ENCODE measurements at regions not wholly inside any gene's neighbourhood (a gene's known extent, or its start where the extent isn't known, plus 50 kb on each side); places are given as distances from the start of the nearest gene placed in this dataset.

DNA sequence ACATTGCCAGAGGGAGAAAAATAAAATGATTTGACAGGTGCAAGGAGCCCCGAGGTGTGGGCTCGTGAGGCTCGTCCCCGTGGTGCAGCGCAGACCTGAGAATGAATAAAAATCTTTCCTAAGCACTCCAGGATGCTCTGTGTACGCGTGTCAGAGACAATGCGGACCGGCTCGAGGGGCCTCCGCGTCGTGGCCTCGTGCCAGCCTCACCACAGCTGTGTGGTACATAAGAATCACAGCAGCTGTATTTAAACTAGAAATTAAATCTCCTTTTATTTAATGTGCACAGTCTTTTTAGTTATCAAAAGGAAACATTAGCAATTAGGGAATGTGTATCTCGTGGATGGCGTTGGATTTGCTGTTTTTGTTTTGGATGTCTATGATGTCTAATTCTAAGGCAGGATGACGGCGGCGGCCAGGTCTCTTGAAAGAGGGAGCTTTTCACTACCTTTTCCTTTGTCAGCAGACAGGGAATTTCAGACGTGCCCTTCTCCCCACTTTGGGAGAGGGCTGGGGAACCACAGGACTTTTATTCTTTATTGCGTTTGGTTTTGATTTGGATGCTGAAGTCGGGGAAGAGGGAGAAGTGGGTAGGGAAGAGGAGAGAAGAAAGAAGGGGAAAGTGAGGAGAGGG, 365.3 kb upstream of the SHH start:
- CTCF ChIA-PET = no interaction called here
- H3K36me3 Mint-ChIP-seq (ENCODE audit: low read depth) = no peaks in the 10 kb centered on the region
- H3K9me3 Mint-ChIP-seq (ENCODE audit: low read depth) = no peaks in the 10 kb centered on the region
- H3K27me3 Mint-ChIP-seq = peaks cover 4% of the 10 kb centered on the region
- H3K4me1 Mint-ChIP-seq = no peaks in the 10 kb centered on the region
- POLR2A ChIA-PET = no interaction called here
- no peak for DNase-seq
- no peak for ATAC-seq
- intact Hi-C loops (cut with DNase I, micrococcal nuclease) = no loop called here
- H3K27ac Mint-ChIP-seq = no peak overlapping the region
- no peak overlapping the region for H3K4me3 Mint-ChIP-seq

DNA sequence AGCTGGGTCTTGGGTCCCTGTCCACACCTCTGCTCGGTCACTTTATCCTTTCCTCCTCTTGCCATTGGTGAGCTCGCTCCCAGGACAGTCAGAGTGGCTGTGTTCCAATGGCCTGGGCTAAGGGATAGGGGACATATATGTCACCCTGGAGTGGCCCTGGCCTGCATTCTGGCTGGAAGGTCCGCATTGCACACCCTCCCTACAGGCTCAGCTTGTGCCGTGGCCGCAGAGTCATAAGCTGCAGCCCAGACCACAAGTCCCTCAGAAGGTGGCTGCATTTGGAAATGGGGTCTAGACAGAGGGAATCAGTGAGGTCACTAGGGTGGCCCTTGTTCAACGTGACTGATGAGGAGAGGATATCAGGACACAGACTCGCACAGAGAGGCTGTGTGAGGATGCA, 363.8 kb upstream of the SHH start:
- H3K27me3 Mint-ChIP-seq = peaks cover 2% of the 10 kb centered on the region
- intact Hi-C loops (cut with DNase I, micrococcal nuclease) = no loop called here
- no peak overlapping the region for H3K4me3 Mint-ChIP-seq
- ATAC-seq (no peak), DNase-seq (no peak)
- CTCF ChIA-PET = no interaction called here
- H3K27ac Mint-ChIP-seq = no peak overlapping the region
- no peaks in the 10 kb centered on the region for H3K4me1 Mint-ChIP-seq
- POLR2A ChIA-PET = no interaction called here
- no peaks in the 10 kb centered on the region for H3K9me3 Mint-ChIP-seq (ENCODE audit: low read depth)
- no peaks in the 10 kb centered on the region for H3K36me3 Mint-ChIP-seq (ENCODE audit: low read depth)

DNA sequence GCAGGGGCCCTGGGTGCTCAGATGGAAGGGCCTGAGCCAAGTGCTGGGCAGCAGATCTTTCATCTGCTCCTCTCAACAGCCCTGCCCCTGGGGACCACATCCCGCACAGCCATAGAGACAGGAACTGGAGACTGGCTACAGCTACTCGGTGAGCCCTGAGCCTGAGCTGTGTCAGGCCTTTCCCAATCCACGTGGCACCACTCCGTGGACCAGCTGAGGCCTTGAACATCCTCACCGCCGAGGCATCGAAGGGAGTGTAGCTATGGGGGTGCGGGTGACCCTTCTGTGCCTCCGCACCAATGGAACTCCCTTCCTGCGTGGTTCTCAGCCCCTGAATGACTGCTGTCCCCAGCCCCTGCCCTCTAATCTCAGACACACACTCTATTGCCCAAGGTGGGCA, 362.7 kb upstream of the SHH start:
- ChIA-PET POLR2A (no interaction called here), CTCF (no interaction called here)
- Mint-ChIP-seq H3K36me3 (ENCODE audit: low read depth) (no peaks in the 10 kb centered on the region), H3K9me3 (ENCODE audit: low read depth) (no peaks in the 10 kb centered on the region), H3K4me1 (no peaks in the 10 kb centered on the region), H3K4me3 (no peak overlapping the region), H3K27me3 (peaks cover 2% of the 10 kb centered on the region), H3K27ac (no peak overlapping the region)
- intact Hi-C loops (cut with DNase I, micrococcal nuclease) = no loop called here
- ATAC-seq (no peak), DNase-seq (no peak)

DNA sequence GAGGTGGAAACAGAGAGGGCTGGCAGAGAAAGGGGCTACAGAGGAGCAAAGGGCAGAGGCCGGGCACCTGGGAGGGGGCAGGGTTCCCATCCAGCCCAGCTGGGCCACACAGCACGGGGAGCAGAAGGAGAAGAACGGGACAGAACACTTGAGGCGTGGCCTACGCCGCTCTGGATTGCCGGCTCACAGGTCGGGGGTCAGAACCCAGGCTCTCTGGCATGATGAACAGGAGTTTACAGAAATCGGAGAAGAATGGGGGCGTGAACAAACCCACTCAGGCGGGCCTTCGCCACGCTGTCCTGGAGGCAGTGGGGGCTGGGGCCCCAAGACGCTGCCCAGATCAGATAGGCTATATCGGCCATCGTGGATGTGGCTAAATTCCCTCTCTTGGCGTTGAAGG, 362.2 kb upstream of the SHH start:
- no peaks in the 10 kb centered on the region for H3K9me3 Mint-ChIP-seq (ENCODE audit: low read depth)
- no peak for DNase-seq
- H3K27ac Mint-ChIP-seq = no peak overlapping the region
- intact Hi-C loops (cut with DNase I, micrococcal nuclease) = no loop called here
- ChIA-PET POLR2A (no interaction called here), CTCF (no interaction called here)
- no peaks in the 10 kb centered on the region for H3K36me3 Mint-ChIP-seq (ENCODE audit: low read depth)
- peaks cover 2% of the 10 kb centered on the region for H3K27me3 Mint-ChIP-seq
- H3K4me1 Mint-ChIP-seq = no peaks in the 10 kb centered on the region
- no peak for ATAC-seq
- no peak overlapping the region for H3K4me3 Mint-ChIP-seq

DNA sequence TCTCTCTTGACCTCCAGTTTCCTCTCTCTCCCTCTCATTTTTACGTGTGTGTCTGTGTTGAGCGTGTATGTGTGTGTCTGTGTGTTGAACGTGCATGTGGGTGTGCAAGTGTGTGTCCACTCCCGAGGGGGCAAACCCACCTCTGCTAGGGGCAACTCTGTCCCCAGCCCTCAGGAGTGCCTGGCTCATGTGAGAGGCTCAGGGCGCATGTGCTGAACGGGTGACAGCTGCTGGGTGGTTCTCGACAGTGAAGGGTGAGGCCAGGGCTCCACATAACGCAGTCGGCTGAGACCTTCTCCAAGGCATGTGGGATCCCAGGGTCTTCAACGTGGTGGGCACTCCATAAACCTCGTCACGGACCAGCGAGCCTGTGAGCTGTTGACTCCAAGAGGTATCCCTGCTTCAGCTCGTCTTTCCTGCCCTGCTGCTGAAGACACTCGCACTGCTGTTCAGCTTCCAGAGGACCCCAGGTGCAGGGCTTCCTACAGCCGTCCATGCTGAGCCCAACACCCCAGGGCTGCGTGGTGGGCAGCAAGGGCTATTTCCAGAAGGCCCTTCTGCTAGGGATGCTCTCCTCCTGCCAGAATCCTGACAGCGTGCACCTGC, 361.6 kb upstream of the SHH start:
- no peak overlapping the region for H3K27ac Mint-ChIP-seq
- H3K4me3 Mint-ChIP-seq = no peak overlapping the region
- H3K9me3 Mint-ChIP-seq (ENCODE audit: low read depth) = no peaks in the 10 kb centered on the region
- ChIA-PET POLR2A (no interaction called here), CTCF (no interaction called here)
- H3K27me3 Mint-ChIP-seq = peaks cover 2% of the 10 kb centered on the region
- DNase-seq (no peak), ATAC-seq (no peak)
- H3K36me3 Mint-ChIP-seq (ENCODE audit: low read depth) = no peaks in the 10 kb centered on the region
- intact Hi-C loops (cut with DNase I, micrococcal nuclease) = no loop called here
- H3K4me1 Mint-ChIP-seq = no peaks in the 10 kb centered on the region

DNA sequence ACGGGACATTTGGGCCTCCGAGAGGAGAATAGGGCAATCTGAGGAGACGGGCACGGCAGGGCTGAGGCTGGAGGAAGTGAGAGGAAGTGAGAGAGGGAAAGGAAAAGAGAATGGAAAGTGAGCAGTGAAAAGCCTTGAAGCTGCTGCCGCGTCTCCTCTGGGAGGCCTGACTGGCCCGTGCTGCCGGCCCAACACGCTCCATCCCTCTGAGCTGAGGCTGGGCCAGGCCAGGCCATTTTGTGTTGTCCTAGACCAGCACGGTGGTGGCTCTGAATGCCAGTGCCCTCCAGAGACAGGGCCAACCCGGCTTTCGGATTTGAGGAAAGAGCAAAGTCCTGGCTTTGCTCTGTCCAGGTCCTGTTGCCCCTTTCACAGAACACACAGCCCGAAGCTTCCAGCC, 361.1 kb upstream of the SHH start:
- no peaks in the 10 kb centered on the region for H3K9me3 Mint-ChIP-seq (ENCODE audit: low read depth)
- intact Hi-C loops (cut with DNase I, micrococcal nuclease) = no loop called here
- H3K27me3 Mint-ChIP-seq = peaks cover 2% of the 10 kb centered on the region
- no peaks in the 10 kb centered on the region for H3K4me1 Mint-ChIP-seq
- DNase-seq = no peak
- no peak overlapping the region for H3K27ac Mint-ChIP-seq
- no peaks in the 10 kb centered on the region for H3K36me3 Mint-ChIP-seq (ENCODE audit: low read depth)
- ChIA-PET CTCF (no interaction called here), POLR2A (no interaction called here)
- no peak for ATAC-seq
- no peak overlapping the region for H3K4me3 Mint-ChIP-seq

DNA sequence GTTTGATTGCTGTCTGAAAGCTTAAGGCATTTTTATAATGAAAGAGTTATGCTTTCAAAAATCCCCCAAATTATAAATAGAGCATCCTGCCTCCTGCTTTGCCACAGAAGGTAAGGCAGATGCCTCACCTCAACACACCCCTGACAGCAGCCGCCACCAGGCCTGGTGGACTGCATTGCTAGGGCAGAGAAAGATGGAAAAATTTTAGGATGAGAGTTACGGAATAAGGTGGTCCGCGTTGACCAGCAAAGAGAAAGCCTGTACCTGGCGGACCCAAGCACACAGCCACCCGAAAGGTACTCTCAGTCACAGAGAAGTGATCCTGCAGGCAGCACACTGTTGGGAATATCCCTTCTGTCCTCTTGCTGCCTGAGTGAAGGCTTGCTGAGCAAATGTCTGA, 360.4 kb upstream of the SHH start:
- Mint-ChIP-seq H3K27me3 (peaks cover 1% of the 10 kb centered on the region), H3K27ac (no peak overlapping the region)

DNA sequence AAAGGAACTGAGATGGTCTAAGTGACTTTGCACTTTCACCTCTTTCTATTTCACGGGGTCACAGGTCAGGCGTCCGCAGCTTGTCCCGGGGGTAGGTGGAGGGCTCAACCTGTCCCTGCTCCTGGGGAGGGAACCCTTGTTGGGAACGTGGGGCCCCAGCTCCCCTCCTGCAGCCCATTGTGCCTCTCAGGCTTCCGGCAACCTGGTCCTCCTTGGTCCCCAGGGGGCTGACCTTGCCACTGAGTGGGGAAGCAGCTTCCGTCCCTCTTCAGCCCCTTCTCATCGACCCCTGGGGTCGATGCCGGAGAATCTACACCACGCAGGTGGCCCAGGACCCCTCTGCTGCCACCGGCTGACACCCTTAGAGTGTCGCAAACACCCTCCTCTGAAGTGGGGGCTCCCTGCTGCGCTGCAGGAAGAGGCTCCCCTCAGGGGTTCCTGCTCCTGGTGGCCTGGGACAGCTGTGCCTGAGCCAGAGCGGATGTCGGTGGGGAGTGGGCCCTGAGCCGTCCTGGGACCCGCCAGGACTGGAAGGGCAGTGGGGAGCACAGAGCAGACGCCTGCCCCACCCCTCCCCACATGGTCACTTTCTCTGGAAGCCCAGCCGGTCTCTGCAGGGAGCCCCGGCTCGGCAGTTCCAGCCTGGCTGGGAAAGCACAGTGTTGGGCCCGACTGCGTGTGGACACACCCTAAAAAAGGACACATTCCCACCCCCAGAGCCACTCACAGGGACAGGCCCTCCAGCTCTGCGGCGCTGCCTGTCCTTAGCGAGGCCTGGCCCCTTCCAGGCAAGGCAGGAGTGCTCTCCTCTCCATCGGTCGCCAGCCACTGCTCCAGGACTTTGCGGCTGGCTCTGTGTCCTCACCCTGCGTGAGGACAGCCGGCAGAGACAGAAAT, 357.5 kb upstream of the SHH start:
- CTCF ChIA-PET = no interaction called here
- Mint-ChIP-seq H3K27ac (no peak overlapping the region), H3K9me3 (ENCODE audit: low read depth) (no peaks in the 10 kb centered on the region), H3K4me3 (no peak overlapping the region), H3K27me3 (peaks cover 4% of the 10 kb centered on the region), H3K36me3 (ENCODE audit: low read depth) (no peaks in the 10 kb centered on the region), H3K4me1 (no peaks in the 10 kb centered on the region)
- ATAC-seq (no peak), DNase-seq (no peak)
- intact Hi-C loops (cut with DNase I, micrococcal nuclease) = no loop called here
- POLR2A ChIA-PET = interaction anchor here (0.7 kb wide), 1 partner anchor 14 kb away, joined by 4 read pairs; no protein-coding TSS in a partner anchor

More for the DNA sequence above, 360.4 kb upstream of the SHH start:
- DNase-seq (no peak), ATAC-seq (no peak)
- Mint-ChIP-seq H3K4me3 (no peak overlapping the region), H3K4me1 (no peaks in the 10 kb centered on the region), H3K9me3 (ENCODE audit: low read depth) (no peaks in the 10 kb centered on the region), H3K36me3 (ENCODE audit: low read depth) (no peaks in the 10 kb centered on the region)
- ChIA-PET CTCF (no interaction called here), POLR2A (no interaction called here)
- intact Hi-C loops (cut with DNase I, micrococcal nuclease) = no loop called here

DNA sequence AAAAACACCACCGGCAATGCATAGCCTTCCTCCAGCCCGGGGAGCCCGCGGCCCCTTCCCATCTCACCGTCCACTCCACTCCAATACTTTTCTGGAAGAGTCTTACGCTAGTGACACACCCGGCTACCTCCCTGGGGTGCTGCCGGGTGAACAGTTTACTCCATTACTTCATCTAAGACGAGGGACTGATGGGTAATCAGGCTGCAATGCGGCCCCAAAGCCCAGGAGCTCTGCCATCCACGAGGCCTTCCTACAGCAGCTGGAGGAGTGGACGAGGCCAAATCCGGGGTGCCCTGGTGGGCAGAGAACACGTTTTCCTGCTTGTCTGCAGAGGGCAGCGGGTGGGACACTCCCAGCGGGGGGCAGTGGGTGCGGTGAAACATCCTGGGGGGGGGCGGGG, 356.2 kb upstream of the SHH start:
- ATAC-seq = no peak
- intact Hi-C loops (cut with DNase I, micrococcal nuclease) = no loop called here
- peaks cover 4% of the 10 kb centered on the region for H3K27me3 Mint-ChIP-seq
- CTCF ChIA-PET = interaction anchor here (1.5 kb wide), 1 partner anchor 12 kb away, joined by 6 read pairs; no protein-coding TSS in a partner anchor
- no peaks in the 10 kb centered on the region for H3K4me1 Mint-ChIP-seq
- DNase-seq = no peak
- H3K36me3 Mint-ChIP-seq (ENCODE audit: low read depth) = no peaks in the 10 kb centered on the region
- no peak overlapping the region for H3K27ac Mint-ChIP-seq
- POLR2A ChIA-PET = no interaction called here
- no peak overlapping the region for H3K4me3 Mint-ChIP-seq
- no peaks in the 10 kb centered on the region for H3K9me3 Mint-ChIP-seq (ENCODE audit: low read depth)

DNA sequence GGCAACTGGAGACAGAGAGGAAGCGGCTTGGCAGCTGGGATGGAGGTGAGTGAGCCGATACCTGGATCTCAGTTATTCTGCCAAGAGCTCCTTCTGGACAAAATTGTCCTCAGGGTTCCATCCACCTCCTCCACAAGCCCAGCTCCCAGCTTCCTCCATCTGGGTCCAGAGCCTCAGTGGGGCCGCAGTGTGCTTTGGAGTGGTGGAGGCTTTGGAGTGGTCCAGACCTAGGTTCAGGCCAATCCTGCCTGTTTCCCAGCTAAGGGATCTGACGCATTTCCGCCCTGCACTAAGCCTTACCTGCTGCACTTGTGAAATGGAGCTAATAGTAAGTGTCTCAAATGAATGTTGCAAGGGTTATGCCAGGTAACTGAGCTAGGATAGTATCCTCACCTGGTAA, 355.7 kb upstream of the SHH start:
- no peak overlapping the region for H3K27ac Mint-ChIP-seq
- ATAC-seq (no peak), DNase-seq (no peak)
- no peaks in the 10 kb centered on the region for H3K9me3 Mint-ChIP-seq (ENCODE audit: low read depth)
- CTCF ChIA-PET = interaction anchor here (1.5 kb wide), 1 partner anchor 12 kb away, joined by 6 read pairs; no protein-coding TSS in a partner anchor
- peaks cover 4% of the 10 kb centered on the region for H3K27me3 Mint-ChIP-seq
- no peaks in the 10 kb centered on the region for H3K36me3 Mint-ChIP-seq (ENCODE audit: low read depth)
- H3K4me1 Mint-ChIP-seq = no peaks in the 10 kb centered on the region
- intact Hi-C loops (cut with DNase I, micrococcal nuclease) = no loop called here
- H3K4me3 Mint-ChIP-seq = no peak overlapping the region
- POLR2A ChIA-PET = no interaction called here

DNA sequence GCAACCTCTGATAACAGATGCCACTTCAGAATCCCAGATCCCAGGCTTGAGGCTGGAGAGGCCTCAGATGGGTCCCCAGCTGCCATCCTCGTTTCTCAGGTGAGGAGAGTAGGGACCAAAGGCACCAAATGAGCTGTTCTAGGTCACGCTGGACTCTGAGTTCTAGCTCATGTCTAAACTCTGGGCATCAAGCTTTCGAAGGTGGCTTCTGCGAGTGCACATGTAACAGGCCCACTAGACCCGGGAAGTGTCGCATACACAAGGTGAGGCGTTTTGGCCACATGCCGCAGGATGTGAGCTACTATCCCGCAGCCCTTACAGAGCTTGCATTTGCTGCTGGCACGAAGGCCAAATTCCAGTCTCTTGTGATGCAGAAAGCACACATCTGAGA, 355.1 kb upstream of the SHH start:
- H3K4me1 Mint-ChIP-seq = no peaks in the 10 kb centered on the region
- intact Hi-C loops (cut with DNase I, micrococcal nuclease) = no loop called here
- H3K27ac Mint-ChIP-seq = no peak overlapping the region
- no peak for ATAC-seq
- H3K4me3 Mint-ChIP-seq = no peak overlapping the region
- DNase-seq = no peak
- no peaks in the 10 kb centered on the region for H3K9me3 Mint-ChIP-seq (ENCODE audit: low read depth)
- no peaks in the 10 kb centered on the region for H3K36me3 Mint-ChIP-seq (ENCODE audit: low read depth)
- CTCF ChIA-PET = interaction anchor here (1.5 kb wide), 1 partner anchor 11 kb away, joined by 6 read pairs; no protein-coding TSS in a partner anchor
- H3K27me3 Mint-ChIP-seq = peaks cover 8% of the 10 kb centered on the region
- POLR2A ChIA-PET = no interaction called here

Data from activated CD4-positive, alpha-beta T cell treated with anti-CD3 and anti-CD28 coated beads for 36 hours (primary cell).